Posterior vena cava (tissue), 2 donors: ENCODE measurements at regions not wholly inside any gene's neighbourhood (a gene's known extent, or its start where the extent isn't known, plus 50 kb on each side); places are given as distances from the start of the nearest gene placed in this dataset.

ENCODE experiments used
- DNase-seq: peaks from one replicate; pipeline ENCODE4 v3.0.0-alpha.2; 2020; ENCODE audit warnings: low spot score
- intact Hi-C, 2 donors: fragments of 100-400 bp; cut with DNase I; formaldehyde crosslinking; loops; one replicate each; pipeline versions ENCODE4 v1.14.1 to v1.14.2; 2022 to 2023
- donor health status: DM: yes; HTN: yes; CAD: no.
- donor health status: DM: yes; HTN: yes; CAD: no.

- intact Hi-C loops: no loop called here
- DNase-seq: no peak
Observed at GRCh38 chr3:59698091-59698490, 648.3 kb upstream of the CFAP20DC start.

DNA sequence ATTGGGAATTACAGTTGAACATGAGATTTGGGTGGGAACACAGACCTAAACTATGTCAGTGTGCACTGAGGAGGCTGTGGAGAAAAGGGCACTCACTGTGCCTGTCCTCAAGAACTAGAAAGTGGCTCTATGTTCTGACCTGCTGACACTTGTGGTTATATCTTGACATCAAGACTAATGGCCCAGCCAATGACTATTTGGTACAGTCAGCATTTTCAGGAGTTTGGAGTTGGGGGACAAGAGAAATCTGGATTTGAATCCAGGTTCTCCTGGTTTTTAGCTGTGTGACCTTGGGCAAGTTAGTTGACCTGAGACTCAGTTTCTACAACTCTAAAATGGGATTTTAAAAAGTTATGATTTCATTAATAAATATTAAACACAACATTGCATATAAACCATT lies 647.0 kb upstream of the CFAP20DC start:
- intact Hi-C loops: no loop called here
- DNase-seq: no peak

DNA sequence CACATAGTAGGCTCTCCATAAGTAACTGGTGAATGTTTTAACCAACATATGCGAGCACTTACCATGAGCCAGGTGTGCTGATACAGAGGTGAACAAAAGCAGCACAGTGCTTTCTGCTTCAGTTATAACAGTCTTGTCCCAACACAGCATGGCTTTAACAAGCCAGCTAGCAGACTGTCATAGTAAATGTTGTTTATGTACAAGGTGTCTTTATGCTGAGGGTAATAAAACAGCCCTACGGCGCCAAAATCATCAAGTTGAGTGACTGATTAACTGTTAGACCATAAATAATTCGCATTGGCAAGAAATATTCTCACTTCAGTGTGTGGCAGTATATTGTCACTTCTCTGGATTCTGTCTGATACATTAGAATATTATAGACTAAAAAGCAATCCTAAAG lies 646.0 kb upstream of the CFAP20DC start:
- intact Hi-C loops: no loop called here
- DNase-seq: no peak

DNA sequence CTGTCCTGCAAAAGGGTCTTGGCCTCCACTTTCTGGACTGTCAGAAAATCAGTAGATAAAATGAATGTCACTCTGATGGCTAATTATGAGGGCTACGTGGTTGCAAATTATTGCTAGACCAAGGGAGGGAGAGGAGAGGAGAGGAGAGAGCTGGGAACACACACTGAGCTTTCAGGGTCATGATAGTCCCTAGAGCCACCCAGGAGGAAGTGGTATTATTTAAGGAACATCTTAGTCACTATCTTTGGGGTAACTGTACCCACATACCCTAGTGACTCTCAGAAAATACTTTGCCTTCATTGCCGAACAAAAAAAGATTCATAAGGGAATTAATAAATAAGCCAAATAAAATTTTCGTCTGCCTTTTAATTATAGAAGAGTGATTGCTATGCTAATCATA lies 642.3 kb upstream of the CFAP20DC start:
- DNase-seq: no peak
- intact Hi-C loops: no loop called here

DNA sequence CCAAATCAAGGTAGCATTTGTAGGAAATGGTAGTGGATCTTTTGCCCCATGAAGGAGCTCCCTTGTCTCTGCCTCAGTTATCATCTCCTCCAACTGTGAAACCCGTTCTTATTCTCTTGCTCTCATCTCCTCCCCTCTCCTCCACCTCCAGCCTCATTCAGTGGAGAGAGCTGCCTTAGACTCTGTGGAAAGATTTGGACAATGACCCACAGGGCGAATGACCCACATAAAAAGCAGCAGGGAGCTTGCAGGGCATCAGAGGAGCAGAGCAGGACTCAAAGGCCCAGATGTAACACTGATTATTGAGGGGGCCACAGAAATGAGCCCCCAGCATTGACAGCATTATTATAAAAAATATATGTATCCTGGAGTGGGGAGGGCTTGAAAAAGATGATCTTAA lies 641.1 kb upstream of the CFAP20DC start:
- no peak for DNase-seq
- intact Hi-C loops: no loop called here

DNA sequence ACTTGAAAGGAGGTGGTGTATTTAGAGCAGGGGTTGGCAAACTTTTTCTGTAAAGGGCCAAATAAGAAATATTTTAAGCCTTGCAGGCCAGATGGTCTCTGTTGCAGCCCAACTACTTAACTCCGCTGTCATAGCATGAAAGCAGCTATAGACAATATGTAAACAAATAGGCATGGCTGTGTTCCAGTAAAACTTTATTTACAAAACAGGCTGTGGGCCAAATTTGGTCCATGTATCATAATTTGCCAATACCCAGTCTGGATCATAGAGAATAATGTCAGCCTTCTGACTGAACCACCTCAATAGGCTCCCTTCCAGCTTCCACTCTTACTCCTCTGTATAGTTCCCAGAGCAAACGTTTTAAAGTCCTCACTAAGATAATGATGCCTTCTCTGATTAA lies 638.8 kb upstream of the CFAP20DC start:
- no peak for DNase-seq
- intact Hi-C loops: no loop called here

DNA sequence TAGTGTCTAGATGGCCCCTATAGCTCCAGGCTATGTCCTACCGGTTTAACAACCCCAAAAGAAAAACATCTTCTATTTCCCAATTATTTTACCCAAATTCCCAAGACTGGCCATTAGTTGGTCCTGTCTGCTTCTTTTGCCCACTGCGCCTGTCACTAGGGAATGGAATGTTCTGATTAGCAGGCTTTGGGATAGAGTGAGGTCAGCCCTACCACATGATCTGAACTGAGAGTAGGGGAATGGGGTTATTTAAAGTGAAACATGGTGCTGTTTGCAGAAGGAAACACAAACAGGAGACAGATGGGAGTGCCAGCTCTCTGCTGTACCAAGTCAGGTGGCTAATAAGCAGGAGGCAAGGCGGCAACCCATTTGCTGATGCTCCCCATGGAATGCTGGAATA lies 635.6 kb upstream of the CFAP20DC start:
- intact Hi-C loops: no loop called here
- DNase-seq: no peak

DNA sequence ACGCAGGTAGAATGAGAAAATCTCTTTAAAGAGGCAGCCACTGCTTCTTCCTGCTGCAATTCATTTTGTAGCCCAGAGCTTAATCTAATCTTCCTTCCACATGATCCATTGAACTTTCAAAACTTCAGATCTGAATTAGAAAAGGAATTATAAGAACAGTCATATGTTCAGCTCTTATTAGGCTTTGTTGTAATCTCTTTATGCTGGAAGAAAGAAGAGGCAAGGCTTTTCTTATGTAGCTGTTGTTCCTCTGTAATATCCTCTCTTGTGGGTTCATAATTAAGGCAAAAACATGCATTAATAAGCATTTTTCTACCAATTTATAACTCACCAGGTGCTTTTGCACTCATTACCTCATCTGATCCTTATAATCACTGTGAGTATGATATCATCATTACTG lies 634.9 kb upstream of the CFAP20DC start:
- intact Hi-C loops: no loop called here
- no peak for DNase-seq

GRCh38 chr3:59680919-59681318 lies 631.1 kb upstream of the CFAP20DC start:
- no peak for DNase-seq
- intact Hi-C loops: no loop called here

DNA sequence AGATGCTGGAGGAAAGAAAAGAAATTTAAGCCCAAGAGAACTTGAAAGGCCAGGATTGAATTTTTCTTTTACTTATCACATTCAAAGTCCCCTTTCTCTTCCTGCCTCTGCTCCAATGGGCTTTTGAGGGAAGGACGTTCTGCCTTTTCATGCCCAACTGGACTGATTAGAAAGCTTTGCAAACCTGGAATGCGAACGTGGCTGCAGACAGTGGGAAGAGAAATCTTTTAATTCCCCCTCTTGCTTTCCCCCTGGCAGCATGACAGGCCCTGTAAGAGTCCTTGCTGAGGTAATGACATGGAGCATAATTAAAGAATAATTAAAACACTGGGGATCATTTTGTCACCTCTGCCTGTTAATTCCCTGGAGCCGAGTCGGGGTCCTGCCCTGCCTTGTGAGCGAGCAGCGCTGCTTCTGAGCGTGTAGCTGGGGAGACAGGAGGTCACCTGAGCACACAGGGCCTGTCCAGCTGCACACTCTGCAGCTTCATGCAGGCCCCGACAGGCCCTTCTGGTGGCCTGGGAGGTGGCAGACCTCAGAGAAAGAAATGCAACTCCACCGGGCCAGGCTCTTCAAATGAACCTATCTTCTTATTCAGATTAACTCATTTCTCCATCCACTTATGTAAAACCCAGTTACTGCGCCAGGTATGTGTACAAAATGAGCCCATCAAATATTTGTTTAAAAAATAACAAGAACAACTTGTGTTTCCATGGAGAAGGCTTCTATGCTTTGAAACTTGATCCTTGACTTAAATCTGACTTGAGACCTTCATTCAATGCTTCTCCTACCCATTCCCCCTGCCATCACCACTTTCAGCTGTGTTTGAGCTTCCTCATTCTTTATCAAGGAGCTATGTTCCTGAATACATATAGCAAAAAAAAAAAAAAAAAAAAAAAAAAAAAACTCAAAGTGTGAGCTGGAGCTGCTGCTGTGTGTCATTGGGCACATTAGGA lies 628.2 kb upstream of the CFAP20DC start:
- intact Hi-C loops: no loop called here
- no peak for DNase-seq

DNA sequence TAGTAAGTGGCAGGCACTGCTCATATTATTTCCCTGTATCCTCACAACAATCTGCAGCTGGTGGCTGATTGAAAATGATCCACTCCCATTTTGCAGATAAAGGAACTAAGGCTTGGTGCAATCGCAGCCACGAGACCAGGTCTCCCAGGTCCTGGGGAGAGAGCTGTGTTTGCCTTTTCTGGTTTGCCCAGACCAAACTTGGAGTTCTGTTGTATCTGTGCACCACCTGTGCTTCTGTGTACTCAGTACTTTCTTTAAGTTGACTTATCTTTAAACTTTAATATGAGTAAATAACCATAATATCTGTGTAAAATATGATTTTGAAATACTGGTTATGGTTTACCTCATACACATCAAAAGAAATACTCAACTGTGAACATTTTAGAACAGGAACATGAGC lies 625.7 kb upstream of the CFAP20DC start:
- no peak for DNase-seq
- intact Hi-C loops: no loop called here

GRCh38 chr3:59663076-59663850 lies 613.4 kb upstream of the CFAP20DC start:
- no peak for DNase-seq
- intact Hi-C loops: no loop called here

- intact Hi-C loops: no loop called here
- DNase-seq: no peak
Observed at GRCh38 chr3:59660852-59661625, 611.2 kb upstream of the CFAP20DC start.

GRCh38 chr3:59660376-59660775 lies 610.6 kb upstream of the CFAP20DC start:
- intact Hi-C loops: no loop called here
- DNase-seq: no peak

DNA sequence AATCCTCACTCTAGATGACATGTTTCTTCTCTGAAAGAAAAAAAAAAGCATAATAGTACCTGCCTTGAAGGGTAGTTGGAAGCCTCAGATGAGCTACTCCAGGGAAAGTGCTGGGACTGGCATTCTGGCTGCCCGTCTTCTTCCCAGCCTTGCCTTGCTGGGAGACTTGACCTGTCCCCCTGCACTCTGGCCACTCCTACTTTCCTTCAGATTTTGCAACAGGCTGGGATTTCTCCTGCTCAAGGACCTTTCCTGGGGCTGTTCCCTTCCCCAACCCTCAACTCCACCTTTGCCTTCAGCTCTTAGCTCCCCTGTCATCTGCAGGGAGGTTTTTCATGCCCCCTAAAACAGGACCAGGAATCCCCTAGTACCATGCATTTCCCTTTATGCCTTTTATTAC lies 609.9 kb upstream of the CFAP20DC start:
- DNase-seq: no peak
- intact Hi-C loops: loop anchor here in 1 of 2 donors (2.0 kb wide), 1 partner anchor 77 kb away; no protein-coding TSS in a partner anchor

DNA sequence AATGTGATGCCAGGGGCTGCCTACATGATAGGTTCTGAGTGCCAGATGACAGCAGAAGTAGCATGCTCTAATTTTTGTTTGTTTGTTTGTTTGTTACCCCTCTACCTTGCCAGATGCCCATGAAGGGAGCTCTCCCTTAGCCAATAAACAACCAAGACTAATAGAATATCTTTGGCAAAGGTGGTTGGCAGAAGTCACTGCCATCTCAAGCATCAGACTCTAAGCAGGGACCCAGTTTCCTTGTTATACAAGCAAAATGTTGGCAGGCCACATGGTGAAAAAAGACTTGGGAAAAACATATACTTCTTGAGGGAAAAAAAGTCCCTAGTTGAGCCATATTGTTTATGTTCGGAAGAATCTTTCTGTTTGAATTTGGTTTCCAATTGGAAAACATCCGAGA lies 609.0 kb upstream of the CFAP20DC start:
- intact Hi-C loops: loop anchor here in 1 of 2 donors (2.0 kb wide), 1 partner anchor 76 kb away; no protein-coding TSS in a partner anchor
- no peak for DNase-seq

- intact Hi-C loops: loop anchor here in 1 of 2 donors (2.0 kb wide), 1 partner anchor 75 kb away; no protein-coding TSS in a partner anchor
- no peak for DNase-seq
Observed at GRCh38 chr3:59658274-59658673, 608.4 kb upstream of the CFAP20DC start.

- DNase-seq: no peak
- intact Hi-C loops: no loop called here
Observed at GRCh38 chr3:59655418-59656015, 605.7 kb upstream of the CFAP20DC start.
